HCT116 (cell line): ENCODE measurements at regions not wholly inside any gene's neighbourhood (a gene's known extent, or its start where the extent isn't known, plus 50 kb on each side); places are given as distances from the start of the nearest gene placed in this dataset.

ENCODE experiments used
- CTCF ChIP-seq, 3 experiments: fragments of 200-600 bp in 1 of 3; sonication (generic) in 1 of 3; IDR thresholded peaks in 2 of 3; conservative IDR thresholded peaks in 1 of 3; 2 replicates each; pipeline ENCODE4 v1.5.1; 2012 to 2017; ENCODE audit warnings: low read depth in 2 of 3, low read length in 2 of 3, antibody characterized with exemption in 1 of 3, borderline replicate concordance in 1 of 3, control low read depth in 1 of 3, mild to moderate bottlenecking in 1 of 3, mixed read lengths in 1 of 3, mixed run types in 1 of 3, moderate library complexity in 1 of 3; ENCODE audit not compliant: insufficient read depth in 1 of 3
- EGR1 ChIP-seq: IDR thresholded peaks from 2 replicates; pipeline ENCODE4 v1.6.1; 2012; ENCODE audit warnings: low read depth
- EZH2 ChIP-seq: fragments of 200-600 bp; sonication (generic); IDR thresholded peaks from 2 replicates; pipeline ENCODE4 v1.6.1; 2017; ENCODE audit warnings: antibody characterized with exemption, mixed run types
- POLR2AphosphoS5 ChIP-seq: IDR thresholded peaks from 2 replicates; pipeline ENCODE4 v1.6.1; 2011; ENCODE audit warnings: mild to moderate bottlenecking, low read depth, low read length, moderate library complexity
- SIN3A ChIP-seq: IDR thresholded peaks from 2 replicates; pipeline ENCODE4 v1.6.1; 2012; ENCODE audit warnings: low read depth
- SP1 ChIP-seq: IDR thresholded peaks from 2 replicates; pipeline ENCODE4 v1.6.1; 2012; ENCODE audit warnings: low read depth
- YY1 ChIP-seq: IDR thresholded peaks from 2 replicates; pipeline ENCODE4 v1.6.1; 2011; ENCODE audit warnings: low read length, low read depth, moderate library complexity, mild to moderate bottlenecking; ENCODE audit not compliant: insufficient replicate concordance; ENCODE audit errors: extremely low read depth

DNA sequence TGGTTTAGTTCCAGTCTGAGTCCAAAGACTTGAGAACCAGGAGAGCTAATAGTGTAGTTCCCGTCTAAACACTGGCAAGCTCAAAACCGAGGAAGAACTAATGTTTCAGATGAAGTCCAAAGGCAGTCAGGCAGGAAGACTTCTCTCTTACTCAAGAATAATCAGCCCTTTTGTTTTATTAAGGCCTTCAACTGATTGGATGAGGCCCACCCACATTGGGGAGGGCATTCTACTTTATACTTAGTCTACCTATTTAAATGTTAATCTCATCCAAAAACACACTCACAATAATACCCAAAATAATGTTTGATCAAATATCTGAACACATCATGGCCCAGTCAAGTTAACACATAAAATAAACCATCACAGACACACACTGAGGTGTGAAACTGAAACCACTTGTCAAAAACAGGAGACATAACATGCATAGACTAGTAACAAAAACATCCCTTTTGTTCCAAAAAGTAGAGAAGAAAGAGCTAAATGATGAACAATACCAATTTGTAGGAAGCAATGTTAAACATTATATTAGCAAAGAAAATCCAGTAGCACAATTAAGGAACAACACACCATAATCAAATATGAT lies 50.2 kb upstream of the SENP6 start (continued):
- TF ChIP-seq SP1: no peak
- TF ChIP-seq CTCF (IDR thresholded peaks at IDR 0.05 in 2 of 3, conservative IDR thresholded peaks at IDR 0.05 in 1 of 3; ENCODE audit: borderline replicate concordance in 1 of 3, insufficient read depth in 1 of 3, low read depth in 2 of 3, low read length in 2 of 3): no peak
- TF ChIP-seq SIN3A: no peak
- TF ChIP-seq YY1: no peak
- no peak for TF ChIP-seq EGR1
- no peak for TF ChIP-seq EZH2
- TF ChIP-seq POLR2AphosphoS5: no peak
